ENCODE measurements at regions not wholly inside any gene's neighbourhood (a gene's known extent, or its start where the extent isn't known, plus 50 kb on each side); places are given as distances from the start of the nearest gene placed in this dataset.
"Not testable (repeated sequence)": the region's sequence is repeated elsewhere in the genome, so short reads cannot be mapped to it uniquely, and the experiment has no call there.

- DNase-seq (ENCODE audit: low read depth in 1 of 2, low spot score in 1 of 2): no peak
These were observed 1996.9 kb downstream of the LRRC4C start for GRCh38 chr11:39462506-39462905.

- DNase-seq (ENCODE audit: low read depth in 1 of 2, low spot score in 1 of 2): no peak
These were observed 1998.4 kb downstream of the LRRC4C start for GRCh38 chr11:39461066-39461465.

- DNase-seq (ENCODE audit: low read depth in 1 of 2, low spot score in 1 of 2): no peak
These were observed 1999.8 kb downstream of the LRRC4C start for GRCh38 chr11:39459606-39460005.

GRCh38 chr11:39458481-39458880 is 2001.0 kb downstream of the LRRC4C start:
- DNase-seq (ENCODE audit: low read depth in 1 of 2, low spot score in 1 of 2): no peak

GRCh38 chr11:39443424-39444022 is 2015.9 kb downstream of the LRRC4C start:
- DNase-seq (ENCODE audit: low read depth in 1 of 2, low spot score in 1 of 2): no peak

GRCh38 chr11:39442177-39442576 is 2017.3 kb downstream of the LRRC4C start:
- DNase-seq (ENCODE audit: low read depth in 1 of 2, low spot score in 1 of 2): no peak

GRCh38 chr11:39435641-39436040 is 2023.8 kb downstream of the LRRC4C start:
- DNase-seq (ENCODE audit: low read depth in 1 of 2, low spot score in 1 of 2): no peak

GRCh38 chr11:39434466-39434865 is 2025.0 kb downstream of the LRRC4C start:
- no peak for DNase-seq (ENCODE audit: low read depth in 1 of 2, low spot score in 1 of 2)

- no peak for DNase-seq (ENCODE audit: low read depth in 1 of 2, low spot score in 1 of 2)
These were observed 2026.5 kb downstream of the LRRC4C start for GRCh38 chr11:39432929-39433328.

- DNase-seq (ENCODE audit: low read depth in 1 of 2, low spot score in 1 of 2): no peak
These were observed 2034.2 kb downstream of the LRRC4C start for GRCh38 chr11:39425226-39425625.

- DNase-seq (ENCODE audit: low read depth in 1 of 2, low spot score in 1 of 2): no peak
These were observed 2047.3 kb downstream of the LRRC4C start for GRCh38 chr11:39412117-39412516.

- no peak for DNase-seq (ENCODE audit: low read depth in 1 of 2, low spot score in 1 of 2)
These were observed 2073.5 kb downstream of the LRRC4C start for GRCh38 chr11:39385911-39386310.

GRCh38 chr11:39374963-39375698 is 2084.3 kb downstream of the LRRC4C start:
- DNase-seq (ENCODE audit: low read depth in 1 of 2, low spot score in 1 of 2): no peak

- DNase-seq (ENCODE audit: low read depth in 1 of 2, low spot score in 1 of 2): no peak
These were observed 2091.9 kb downstream of the LRRC4C start for GRCh38 chr11:39367534-39367933.

- DNase-seq (ENCODE audit: low read depth in 1 of 2, low spot score in 1 of 2): no peak
These were observed 2093.5 kb downstream of the LRRC4C start for GRCh38 chr11:39365809-39366436.

GRCh38 chr11:39363571-39363970 is 2095.9 kb downstream of the LRRC4C start:
- no peak for DNase-seq (ENCODE audit: low read depth in 1 of 2, low spot score in 1 of 2)

- no peak for DNase-seq (ENCODE audit: low read depth in 1 of 2, low spot score in 1 of 2)
These were observed 2097.9 kb downstream of the LRRC4C start for GRCh38 chr11:39361557-39361956.

GRCh38 chr11:39345834-39346442 is 2113.5 kb downstream of the LRRC4C start:
- DNase-seq (ENCODE audit: low read depth in 1 of 2, low spot score in 1 of 2): no peak

- DNase-seq (ENCODE audit: low read depth in 1 of 2, low spot score in 1 of 2): no peak
These were observed 2118.0 kb downstream of the LRRC4C start for GRCh38 chr11:39341461-39341860.

GRCh38 chr11:39333006-39333405 is 2126.4 kb downstream of the LRRC4C start:
- not testable (repeated sequence) for DNase-seq (ENCODE audit: low read depth in 1 of 2, low spot score in 1 of 2)

- no peak for DNase-seq (ENCODE audit: low read depth in 1 of 2, low spot score in 1 of 2)
These were observed 2132.2 kb downstream of the LRRC4C start for GRCh38 chr11:39327302-39327701.

- DNase-seq (ENCODE audit: low read depth in 1 of 2, low spot score in 1 of 2): not testable (repeated sequence)
These were observed 2147.6 kb downstream of the LRRC4C start for GRCh38 chr11:39311888-39312287.

Measured in stimulated activated CD4-positive, alpha-beta T cell treated with anti-CD3 and anti-CD28 coated beads, Interleukin-15, amount 100 ng/mL, for 1 hour (primary cell).